ENCODE measurements at regions not wholly inside any gene's neighbourhood (a gene's known extent, or its start where the extent isn't known, plus 50 kb on each side); places are given as distances from the start of the nearest gene placed in this dataset.

GRCh38 chr14:104514156-104514848 is 65.3 kb upstream of the C14orf180 start:
- H3K4me3 ChIP-seq (ENCODE audit: control insufficient read depth in 1 of 7, extremely low read depth in 1 of 7, insufficient read depth in 4 of 7, low read depth in 2 of 7, low read length in 6 of 7): no peak overlapping the region
- ChIA-PET POLR2A (no interaction called here), CTCF (no interaction called here)
- H3K36me3 ChIP-seq (ENCODE audit: control insufficient read depth in 4 of 4, insufficient read depth in 4 of 4, low read length in 3 of 4): no peaks in the 10 kb centered on the region
- H3K9me3 ChIP-seq (ENCODE audit: control extremely low read depth in 1 of 5, control insufficient read depth in 4 of 5, insufficient read depth in 2 of 5, low read depth in 1 of 5, low read length in 4 of 5): peaks cover 0 to 15% (median 3%) of the 10 kb centered on the region in 5 experiments
- H3K4me1 ChIP-seq (ENCODE audit: control extremely low read depth in 1 of 4, control insufficient read depth in 4 of 4, insufficient read depth in 4 of 4, low read length in 3 of 4): no peaks in the 10 kb centered on the region
- 88% methylated on average over 8 of the region's 16 CpGs for WGBS (ENCODE audit: insufficient coverage)
- no peak for DNase-seq
- peaks cover 0 to 14% (median 1%) of the 10 kb centered on the region in 5 experiments for H3K27me3 ChIP-seq (replicated peaks in 2 of 5; ENCODE audit: control insufficient read depth in 4 of 5, insufficient read depth in 5 of 5, low read length in 4 of 5)
- H3K27ac ChIP-seq (ENCODE audit: insufficient read depth in 1 of 2, low read depth in 1 of 2, low read length in 2 of 2, poor library complexity in 1 of 2, severe bottlenecking in 2 of 2): no peak overlapping the region

- Histone ChIP-seq H3K27me3 (replicated peaks in 2 of 5; ENCODE audit: control insufficient read depth in 4 of 5, insufficient read depth in 5 of 5, low read length in 4 of 5) (peaks cover 0 to 14% (median 1%) of the 10 kb centered on the region in 5 experiments), H3K27ac (ENCODE audit: insufficient read depth in 1 of 2, low read depth in 1 of 2, low read length in 2 of 2, poor library complexity in 1 of 2, severe bottlenecking in 2 of 2) (no peak overlapping the region), H3K9me3 (ENCODE audit: control extremely low read depth in 1 of 5, control insufficient read depth in 4 of 5, insufficient read depth in 2 of 5, low read depth in 1 of 5, low read length in 4 of 5) (peaks cover 0 to 15% (median 3%) of the 10 kb centered on the region in 5 experiments), H3K4me3 (ENCODE audit: control insufficient read depth in 1 of 7, extremely low read depth in 1 of 7, insufficient read depth in 4 of 7, low read depth in 2 of 7, low read length in 6 of 7) (no peak overlapping the region), H3K36me3 (ENCODE audit: control insufficient read depth in 4 of 4, insufficient read depth in 4 of 4, low read length in 3 of 4) (no peaks in the 10 kb centered on the region), H3K4me1 (ENCODE audit: control extremely low read depth in 1 of 4, control insufficient read depth in 4 of 4, insufficient read depth in 4 of 4, low read length in 3 of 4) (no peaks in the 10 kb centered on the region)
- DNase-seq: no peak
- 94% methylated on average over 14 of the region's 17 CpGs for WGBS (ENCODE audit: insufficient coverage)
- ChIA-PET CTCF (no interaction called here), POLR2A (no interaction called here)
These were observed 64.3 kb upstream of the C14orf180 start for GRCh38 chr14:104515059-104515810.

- H3K27me3 ChIP-seq (replicated peaks in 2 of 5; ENCODE audit: control insufficient read depth in 4 of 5, insufficient read depth in 5 of 5, low read length in 4 of 5): peaks cover 0 to 14% (median 3%) of the 10 kb centered on the region in 5 experiments
- POLR2A ChIA-PET: no interaction called here
- H3K4me1 ChIP-seq (ENCODE audit: control extremely low read depth in 1 of 4, control insufficient read depth in 4 of 4, insufficient read depth in 4 of 4, low read length in 3 of 4): no peaks in the 10 kb centered on the region
- DNase-seq: no peak
- H3K4me3 ChIP-seq (ENCODE audit: control insufficient read depth in 1 of 7, extremely low read depth in 1 of 7, insufficient read depth in 4 of 7, low read depth in 2 of 7, low read length in 6 of 7): no peak overlapping the region
- WGBS (ENCODE audit: insufficient coverage): 94% methylated on average over 20 of the region's 23 CpGs
- no peaks in the 10 kb centered on the region for H3K36me3 ChIP-seq (ENCODE audit: control insufficient read depth in 4 of 4, insufficient read depth in 4 of 4, low read length in 3 of 4)
- no peak overlapping the region for H3K27ac ChIP-seq (ENCODE audit: insufficient read depth in 1 of 2, low read depth in 1 of 2, low read length in 2 of 2, poor library complexity in 1 of 2, severe bottlenecking in 2 of 2)
- CTCF ChIA-PET: no interaction called here
- peaks cover 0 to 15% (median 3%) of the 10 kb centered on the region in 5 experiments for H3K9me3 ChIP-seq (ENCODE audit: control extremely low read depth in 1 of 5, control insufficient read depth in 4 of 5, insufficient read depth in 2 of 5, low read depth in 1 of 5, low read length in 4 of 5)
These were observed 63.5 kb upstream of the C14orf180 start for GRCh38 chr14:104515811-104516780.

GRCh38 chr14:104516906-104517305 is 62.7 kb upstream of the C14orf180 start:
- Histone ChIP-seq H3K9me3 (ENCODE audit: control extremely low read depth in 1 of 5, control insufficient read depth in 4 of 5, insufficient read depth in 2 of 5, low read depth in 1 of 5, low read length in 4 of 5) (peaks cover 0 to 15% (median 3%) of the 10 kb centered on the region in 5 experiments), H3K27ac (ENCODE audit: insufficient read depth in 1 of 2, low read depth in 1 of 2, low read length in 2 of 2, poor library complexity in 1 of 2, severe bottlenecking in 2 of 2) (no peak overlapping the region), H3K4me1 (ENCODE audit: control extremely low read depth in 1 of 4, control insufficient read depth in 4 of 4, insufficient read depth in 4 of 4, low read length in 3 of 4) (no peaks in the 10 kb centered on the region), H3K27me3 (replicated peaks in 2 of 5; ENCODE audit: control insufficient read depth in 4 of 5, insufficient read depth in 5 of 5, low read length in 4 of 5) (peaks cover 0 to 13% (median 2%) of the 10 kb centered on the region in 5 experiments), H3K36me3 (ENCODE audit: control insufficient read depth in 4 of 4, insufficient read depth in 4 of 4, low read length in 3 of 4) (no peaks in the 10 kb centered on the region), H3K4me3 (ENCODE audit: control insufficient read depth in 1 of 7, extremely low read depth in 1 of 7, insufficient read depth in 4 of 7, low read depth in 2 of 7, low read length in 6 of 7) (no peak overlapping the region)
- ChIA-PET CTCF (no interaction called here), POLR2A (no interaction called here)
- DNase-seq: no peak
- 78% methylated on average over 6 of the region's 8 CpGs for WGBS (ENCODE audit: insufficient coverage)

- Histone ChIP-seq H3K27me3 (replicated peaks in 2 of 5; ENCODE audit: control insufficient read depth in 4 of 5, insufficient read depth in 5 of 5, low read length in 4 of 5) (peaks cover 0 to 8% (median 1%) of the 10 kb centered on the region in 5 experiments), H3K27ac (ENCODE audit: insufficient read depth in 1 of 2, low read depth in 1 of 2, low read length in 2 of 2, poor library complexity in 1 of 2, severe bottlenecking in 2 of 2) (no peak overlapping the region), H3K4me1 (ENCODE audit: control extremely low read depth in 1 of 4, control insufficient read depth in 4 of 4, insufficient read depth in 4 of 4, low read length in 3 of 4) (no peaks in the 10 kb centered on the region), H3K9me3 (ENCODE audit: control extremely low read depth in 1 of 5, control insufficient read depth in 4 of 5, insufficient read depth in 2 of 5, low read depth in 1 of 5, low read length in 4 of 5) (peaks cover 0 to 15% (median 3%) of the 10 kb centered on the region in 5 experiments), H3K4me3 (ENCODE audit: control insufficient read depth in 1 of 7, extremely low read depth in 1 of 7, insufficient read depth in 4 of 7, low read depth in 2 of 7, low read length in 6 of 7) (no peak overlapping the region), H3K36me3 (ENCODE audit: control insufficient read depth in 4 of 4, insufficient read depth in 4 of 4, low read length in 3 of 4) (no peaks in the 10 kb centered on the region)
- DNase-seq: no peak
- ChIA-PET CTCF (no interaction called here), POLR2A (no interaction called here)
- 71% methylated on average over 4 of the region's 8 CpGs for WGBS (ENCODE audit: insufficient coverage)
These were observed 62.1 kb upstream of the C14orf180 start for GRCh38 chr14:104517426-104517825.

- ChIA-PET CTCF (no interaction called here), POLR2A (no interaction called here)
- 92% methylated on average over 14 of the region's 14 CpGs for WGBS (ENCODE audit: insufficient coverage)
- H3K4me1 ChIP-seq (ENCODE audit: control extremely low read depth in 1 of 4, control insufficient read depth in 4 of 4, insufficient read depth in 4 of 4, low read length in 3 of 4): no peaks in the 10 kb centered on the region
- no peak overlapping the region for H3K4me3 ChIP-seq (ENCODE audit: control insufficient read depth in 1 of 7, extremely low read depth in 1 of 7, insufficient read depth in 4 of 7, low read depth in 2 of 7, low read length in 6 of 7)
- H3K27ac ChIP-seq (ENCODE audit: insufficient read depth in 1 of 2, low read depth in 1 of 2, low read length in 2 of 2, poor library complexity in 1 of 2, severe bottlenecking in 2 of 2): no peak overlapping the region
- peaks cover 0 to 8% (median 1%) of the 10 kb centered on the region in 5 experiments for H3K27me3 ChIP-seq (replicated peaks in 2 of 5; ENCODE audit: control insufficient read depth in 4 of 5, insufficient read depth in 5 of 5, low read length in 4 of 5)
- peaks cover 0 to 15% (median 3%) of the 10 kb centered on the region in 5 experiments for H3K9me3 ChIP-seq (ENCODE audit: control extremely low read depth in 1 of 5, control insufficient read depth in 4 of 5, insufficient read depth in 2 of 5, low read depth in 1 of 5, low read length in 4 of 5)
- no peak for DNase-seq
- no peaks in the 10 kb centered on the region for H3K36me3 ChIP-seq (ENCODE audit: control insufficient read depth in 4 of 4, insufficient read depth in 4 of 4, low read length in 3 of 4)
These were observed 61.7 kb upstream of the C14orf180 start for GRCh38 chr14:104517867-104518266.
